Endothelial cell of umbilical vein (primary cell): ENCODE measurements at regions not wholly inside any gene's neighbourhood (a gene's known extent, or its start where the extent isn't known, plus 50 kb on each side); places are given as distances from the start of the nearest gene placed in this dataset.

Source experiments
- BruUV-seq: library from RNA; stranded (reverse); fragments of 400-500 nt; replicated peaks from 2 replicates; lab custom pipeline; 2021; lab: Mats Ljungman, UMichigan
- CTCF ChIA-PET: fragments of 300-600, 350-600 bp; sonication (Branson Sonifier 250); formaldehyde crosslinking; loops from one replicate; lab custom pipeline; 2021; ENCODE audit warnings: antibody characterized with exemption, inconsistent platforms; lab: Charles Lee
- POLR2A ChIA-PET: fragments of 300-600, 350-600 bp; sonication (Branson Sonifier 250); formaldehyde crosslinking; loops from one replicate; lab custom pipeline; 2021; ENCODE audit warnings: antibody characterized with exemption, inconsistent platforms; lab: Charles Lee
- DNase-seq: peaks from one replicate; pipeline ENCODE4 v3.0.0-alpha.2; 2011; ENCODE audit warnings: low read depth, low spot score
- FAIRE-seq: peaks from 2 replicates; lab custom pipeline; 2011; peaks lifted over from hg19 to GRCh38; lab: Jason Lieb, UNC
- H2AFZ ChIP-seq: 2 replicates; pipeline ENCODE4 v1.6.0; 2012; ENCODE audit warnings: low read depth, low read length, control low read depth, inconsistent platforms
- H3K27ac ChIP-seq: 2 replicates; pipeline ENCODE4 v1.5.1; 2011; ENCODE audit warnings: low read depth, mild to moderate bottlenecking, control low read depth, low read length, moderate library complexity; ENCODE audit not compliant: insufficient read depth
- H3K27me3 ChIP-seq, 2 experiments: 2 replicates each; pipeline versions ENCODE4 v1.6.0 to v1.6.1; 2011; ENCODE audit warnings: low read length in 2 of 2, mixed read lengths in 1 of 2; ENCODE audit not compliant: control insufficient read depth in 2 of 2, insufficient read depth in 2 of 2
- H3K36me3 ChIP-seq, 2 experiments: 2 replicates in 1 of 2; 3 replicates in 1 of 2; pipeline ENCODE4 v1.5.1; 2011; ENCODE audit warnings: low read length in 2 of 2, mild to moderate bottlenecking in 1 of 2, moderate library complexity in 1 of 2; ENCODE audit not compliant: control insufficient read depth in 2 of 2, insufficient read depth in 2 of 2; ENCODE audit errors: extremely low read depth in 1 of 2
- H3K4me1 ChIP-seq: 3 replicates; pipeline ENCODE4 v1.5.1; 2011; ENCODE audit warnings: mild to moderate bottlenecking, low read length; ENCODE audit not compliant: control insufficient read depth, insufficient read depth; ENCODE audit errors: extremely low read depth
- H3K4me2 ChIP-seq: 2 replicates; pipeline ENCODE4 v1.6.1; 2011; ENCODE audit warnings: low read length, control low read depth, mixed read lengths; ENCODE audit not compliant: insufficient read depth
- H3K4me3 ChIP-seq, 3 experiments: fragments of 200-600 bp in 1 of 3; sonication (generic), shearing (Covaris generic) in 1 of 3; replicated peaks in 1 of 3; 2 replicates each; pipeline ENCODE4 v1.5.1; 2011 to 2016; ENCODE audit warnings: control low read depth in 3 of 3, low read length in 3 of 3, mild to moderate bottlenecking in 2 of 3, inconsistent platforms in 1 of 3, low read depth in 1 of 3, moderate library complexity in 1 of 3; ENCODE audit not compliant: insufficient read depth in 1 of 3
- H3K79me2 ChIP-seq: 2 replicates; pipeline ENCODE4 v1.6.0; 2012; ENCODE audit warnings: low read length, inconsistent platforms; ENCODE audit not compliant: control insufficient read depth, insufficient read depth
- H3K9ac ChIP-seq: replicated peaks from 2 replicates; pipeline ENCODE3; 2011; ENCODE audit warnings: low read length, control low read depth; ENCODE audit not compliant: insufficient read depth; ENCODE audit errors: extremely low read depth
- H3K9me1 ChIP-seq: replicated peaks from 3 replicates; pipeline ENCODE4 v1.6.0; 2011; ENCODE audit warnings: mild to moderate bottlenecking, low read length; ENCODE audit not compliant: control insufficient read depth, insufficient read depth; ENCODE audit errors: extremely low read depth
- H3K9me3 ChIP-seq: replicated peaks from 2 replicates; pipeline ENCODE4 v1.5.1; 2012; ENCODE audit warnings: low read length, inconsistent platforms; ENCODE audit not compliant: control insufficient read depth, insufficient read depth
- H4K20me1 ChIP-seq: replicated peaks from 2 replicates; pipeline ENCODE3; 2011; ENCODE audit warnings: mild to moderate bottlenecking, low read length; ENCODE audit not compliant: control insufficient read depth, insufficient read depth; ENCODE audit errors: extremely low read depth
- CTCF ChIP-seq, 2 donors: IDR thresholded peaks; 1 replicate in 1 of 2; 2 replicates in 1 of 2; pipeline ENCODE4 v1.5.1; 2011; ENCODE audit warnings: low read length in 2 of 2, mild to moderate bottlenecking in 2 of 2, moderate library complexity in 2 of 2, control low read depth in 1 of 2, inconsistent platforms in 1 of 2, low read depth in 1 of 2; ENCODE audit not compliant: insufficient read depth in 1 of 2; ENCODE audit errors: extremely low read depth in 1 of 2
- EZH2 ChIP-seq: IDR thresholded peaks from 2 replicates; pipeline ENCODE4 v1.6.1; 2012; ENCODE audit warnings: borderline replicate concordance, low read depth, mild to moderate bottlenecking, moderate library complexity, low read length, inconsistent platforms; ENCODE audit not compliant: severe bottlenecking
- FOS ChIP-seq: IDR thresholded peaks from 2 replicates; pipeline ENCODE4 v1.6.1; 2011; ENCODE audit warnings: mild to moderate bottlenecking, low read length, moderate library complexity, borderline replicate concordance; ENCODE audit not compliant: insufficient read depth
- GATA2 ChIP-seq: IDR thresholded peaks from 2 replicates; pipeline ENCODE4 v1.7.0; 2011; ENCODE audit warnings: low read depth, mild to moderate bottlenecking, moderate library complexity, mixed read lengths, low read length; ENCODE audit not compliant: insufficient read length, insufficient read depth
- JUN ChIP-seq: IDR thresholded peaks from 2 replicates; pipeline ENCODE4 v1.6.1; 2011; ENCODE audit warnings: borderline replicate concordance, low read depth; ENCODE audit not compliant: insufficient read length, insufficient read depth
- MAX ChIP-seq: IDR thresholded peaks from 2 replicates; pipeline ENCODE4 v1.6.1; 2011; ENCODE audit not compliant: insufficient read depth, insufficient read length
- MYC ChIP-seq: IDR thresholded peaks from one replicate; pipeline ENCODE4 v1.6.1; 2011; ENCODE audit warnings: mild to moderate bottlenecking, low read depth, low read length
- POLR2A ChIP-seq: IDR thresholded peaks from 2 replicates; pipeline ENCODE4 v1.6.1; 2012; ENCODE audit warnings: low read depth, mild to moderate bottlenecking, control low read depth, low read length
- POLR2AphosphoS5 ChIP-seq: IDR thresholded peaks from 2 replicates; pipeline ENCODE4 v1.6.1; 2012; ENCODE audit warnings: low read depth, mild to moderate bottlenecking, control low read depth, low read length, moderate library complexity; ENCODE audit not compliant: insufficient read depth
- dilution Hi-C: fragments of 300-500 bp; cut with MboI; formaldehyde crosslinking; loops from one replicate; pipeline ENCODE4 v1.15.0; 2019; ENCODE audit warnings: low sequenced_read_pairs; ENCODE audit not compliant: extremely low pct_ligation_motif_present
- intact Hi-C: fragments of 100-400 bp; cut with micrococcal nuclease; formaldehyde crosslinking; loops from one replicate; pipeline ENCODE4 v1.10.0; 2022

GRCh38 chr2:74749432-74749831 is 84.5 kb upstream of the HK2 start:
- Histone ChIP-seq H2AFZ (no peak overlapping the region), H3K27ac (no peak overlapping the region), H3K79me2 (no peaks in the 10 kb centered on the region), H3K4me1 (no peaks in the 10 kb centered on the region), H3K36me3 (no peaks in the 10 kb centered on the region), H3K4me3 (no peak overlapping the region), H3K4me2 (no peak overlapping the region), H4K20me1 (no peaks in the 10 kb centered on the region), H3K27me3 (peaks cover 2 to 15% of the 10 kb centered on the region in 2 experiments), H3K9me1 (no peaks in the 10 kb centered on the region), H3K9me3 (no peaks in the 10 kb centered on the region), H3K9ac (no peak overlapping the region)
- DNase-seq (no peak), FAIRE-seq (no peak)
- ChIA-PET CTCF (no interaction called here), POLR2A (no interaction called here)
- intact Hi-C loops (no loop called here), dilution Hi-C loops (no loop called here)
- TF ChIP-seq MYC (no peak), JUN (no peak), FOS (no peak), CTCF (IDR thresholded peaks at IDR 0.05; ENCODE audit: extremely low read depth in 1 of 2, insufficient read depth in 1 of 2, low read depth in 1 of 2, low read length in 2 of 2) (no peak), POLR2AphosphoS5 (no peak), MAX (no peak), POLR2A (no peak), GATA2 (no peak), EZH2 (no peak)
- BruUV-seq, result no TSS peak
